HG02678 (cell line): ENCODE measurements at regions not wholly inside any gene's neighbourhood (a gene's known extent, or its start where the extent isn't known, plus 50 kb on each side); places are given as distances from the start of the nearest gene placed in this dataset.
"Not testable (repeated sequence)": the region's sequence is repeated elsewhere in the genome, so short reads cannot be mapped to it uniquely, and the experiment has no call there.

ENCODE experiments used
- ATAC-seq: cut with Tn5 transposase; IDR thresholded peaks from one replicate; pipeline ENCODE4 v1.9.1; 2021; ENCODE audit warnings: mild to moderate bottlenecking, moderate library complexity; ENCODE audit not compliant: unreplicated experiment

DNA sequence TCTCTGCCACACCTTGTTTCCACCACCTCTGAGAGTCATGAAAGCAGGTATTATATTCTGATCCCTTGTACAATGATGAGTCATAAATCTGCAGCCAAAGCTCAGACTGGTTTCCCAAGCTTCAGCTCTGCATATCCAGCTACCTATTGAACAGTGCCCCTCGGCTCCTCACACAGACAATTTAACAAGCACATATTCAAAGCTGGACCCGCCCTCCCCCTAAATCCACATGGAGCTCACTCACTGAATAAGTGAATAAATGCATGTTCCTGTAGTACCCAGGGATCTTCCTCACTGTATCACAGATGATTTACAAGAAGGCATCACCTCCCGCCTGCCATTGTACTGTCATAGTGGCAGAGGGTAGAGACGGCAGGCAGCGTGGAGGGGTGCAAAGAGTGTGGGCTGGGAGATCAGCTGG is 516.4 kb downstream of the GRIN2A start:
- no peak for ATAC-seq

DNA sequence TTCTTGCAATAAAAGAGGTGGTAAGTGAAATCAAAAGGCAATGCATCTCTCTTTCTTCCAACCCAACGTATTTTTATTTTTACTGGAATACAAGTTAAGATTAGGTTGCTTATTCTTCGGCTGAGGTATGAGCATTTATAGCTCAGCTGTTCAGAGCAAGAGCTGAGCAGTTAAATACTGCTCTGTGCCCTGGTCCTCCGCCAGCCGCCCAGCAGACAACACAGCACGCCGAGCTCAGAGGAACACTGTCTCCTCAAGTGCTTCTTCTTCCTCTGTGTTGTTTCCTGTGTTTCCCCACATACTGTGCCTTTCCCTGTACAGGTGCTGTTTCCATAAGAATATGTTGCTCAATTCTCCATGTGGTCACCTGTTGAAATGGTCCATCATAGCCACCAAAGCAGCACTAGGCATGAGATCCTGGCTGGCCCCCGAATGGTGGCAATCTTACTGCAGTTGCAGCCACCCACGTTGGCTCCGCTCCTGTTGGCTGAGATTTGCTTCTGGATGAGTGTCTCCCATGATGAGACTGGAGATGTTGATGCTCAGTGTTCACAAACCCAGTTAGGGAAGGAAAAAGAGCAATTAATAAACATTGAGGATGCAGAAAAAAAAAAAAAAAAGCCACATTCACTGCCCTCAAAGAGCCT is 515.3 kb downstream of the GRIN2A start:
- ATAC-seq = no peak

- ATAC-seq = no peak
Observed at GRCh38 chr16:9670033-9670432, 512.2 kb downstream of the GRIN2A start.

- ATAC-seq = not testable (repeated sequence)
Observed at GRCh38 chr16:9670616-9671015, 511.6 kb downstream of the GRIN2A start.

DNA sequence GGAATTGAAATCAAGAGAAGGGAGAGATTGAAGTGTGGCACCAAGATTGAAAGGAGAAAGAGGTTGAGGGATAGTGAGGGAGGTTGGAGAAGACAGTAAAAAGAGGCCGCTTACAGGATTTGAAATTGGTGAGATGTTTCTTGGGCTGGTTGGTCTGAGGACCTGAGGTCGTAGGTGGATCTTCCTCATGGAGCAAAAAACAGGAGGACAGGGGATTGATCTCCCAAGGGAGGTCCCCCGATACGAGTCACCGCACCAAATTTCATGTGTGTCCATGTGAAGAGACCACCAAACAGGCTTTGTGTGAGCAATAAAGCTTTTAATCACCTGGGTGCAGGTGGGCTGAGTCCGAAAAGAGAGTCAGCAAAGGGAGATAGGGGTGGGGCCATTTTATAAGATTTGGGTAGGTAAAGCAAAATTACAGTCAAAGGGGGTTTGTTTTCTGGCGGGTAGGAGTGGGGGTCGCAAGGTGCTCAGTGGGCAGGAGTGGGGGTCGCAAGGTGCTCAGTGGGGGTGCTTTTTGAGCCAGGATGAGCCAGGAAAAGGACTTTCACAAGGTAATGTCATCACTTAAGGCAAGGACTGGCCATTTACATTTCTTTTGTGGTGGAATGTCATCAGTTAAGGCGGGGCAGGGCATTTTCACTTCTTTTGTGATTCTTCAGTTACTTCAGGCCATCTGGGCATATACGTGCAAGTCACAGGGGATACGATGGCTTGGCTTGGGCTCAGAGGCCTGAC is 505.5 kb downstream of the GRIN2A start:
- ATAC-seq = not testable (repeated sequence)

DNA sequence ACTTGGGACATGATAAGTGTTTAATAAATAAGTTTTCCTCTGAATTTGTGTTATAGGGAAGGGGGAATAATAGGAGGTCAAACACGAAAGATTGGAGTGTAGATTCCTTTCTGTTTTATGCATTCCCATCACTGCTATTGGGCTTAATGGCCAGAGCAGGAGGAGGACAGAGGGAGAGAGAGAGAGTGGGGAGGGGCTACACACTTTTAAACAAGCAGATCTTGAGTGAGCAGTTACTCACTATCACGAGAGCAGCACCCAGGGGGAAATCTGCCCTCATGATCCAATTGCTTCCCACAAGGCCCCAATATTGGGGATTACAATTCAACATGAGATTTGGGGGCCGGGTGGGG is 505.0 kb downstream of the GRIN2A start:
- no peak for ATAC-seq

- no peak for ATAC-seq
Observed at GRCh38 chr16:9679213-9679767, 502.9 kb downstream of the GRIN2A start.

GRCh38 chr16:9680019-9680655 is 502.1 kb downstream of the GRIN2A start:
- no peak for ATAC-seq

DNA sequence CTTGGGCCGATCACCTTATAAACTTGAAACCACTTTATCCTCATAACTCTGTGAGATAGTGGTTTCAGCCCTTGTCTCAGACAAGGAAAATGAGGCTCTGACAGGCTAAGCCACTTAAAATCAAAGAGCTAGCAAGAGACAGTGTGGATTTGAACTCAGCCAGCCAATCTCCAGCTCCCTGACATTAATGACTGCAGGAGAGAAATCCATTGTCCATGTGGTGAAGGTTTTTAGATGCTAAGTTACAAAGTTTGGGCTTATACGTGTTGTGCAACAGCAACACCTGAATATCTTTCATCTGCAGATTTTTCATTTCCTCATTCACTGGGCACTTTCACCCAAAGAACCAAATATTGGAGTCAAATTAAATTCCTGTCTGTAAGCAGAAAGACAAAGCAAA is 501.3 kb downstream of the GRIN2A start:
- no peak for ATAC-seq

GRCh38 chr16:9681508-9681907 is 500.7 kb downstream of the GRIN2A start:
- no peak for ATAC-seq

DNA sequence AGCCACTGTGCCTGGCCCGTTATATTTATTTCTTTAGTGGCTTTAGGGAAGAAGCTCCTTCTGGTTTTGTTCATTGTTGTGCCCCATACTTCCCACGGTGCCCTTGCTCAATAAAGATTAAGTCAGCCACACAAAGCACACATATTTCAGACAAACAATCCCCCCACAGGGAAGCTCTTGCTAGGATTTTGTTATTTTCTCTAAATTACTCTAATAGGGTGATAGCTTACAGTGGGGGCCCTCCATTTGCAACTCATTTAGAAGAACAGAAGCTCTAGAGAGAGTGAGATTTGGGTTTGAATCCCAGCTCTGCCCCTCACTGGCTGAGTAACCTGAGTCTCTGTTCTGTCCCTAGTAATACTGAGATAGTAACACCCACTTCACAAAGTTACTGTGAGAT is 499.9 kb downstream of the GRIN2A start:
- no peak for ATAC-seq

DNA sequence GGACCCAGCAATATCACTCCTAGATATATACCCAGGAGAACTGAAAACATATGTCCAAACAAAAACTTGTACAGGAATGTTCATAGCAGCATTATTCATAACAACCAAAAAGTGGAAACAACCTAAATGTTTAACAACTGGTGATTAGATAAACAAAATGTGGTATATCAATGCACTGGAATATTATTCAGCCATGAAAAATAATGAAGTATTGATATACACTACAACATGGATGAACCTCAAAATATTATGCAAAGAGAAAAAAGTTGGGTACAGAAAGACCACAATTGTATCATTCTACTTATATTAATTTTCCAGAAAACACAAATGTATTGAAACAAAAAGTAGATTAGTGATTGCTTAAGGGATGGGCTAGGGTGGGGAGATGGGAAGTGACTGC is 498.6 kb downstream of the GRIN2A start:
- no peak for ATAC-seq

GRCh38 chr16:9687737-9688319 is 494.4 kb downstream of the GRIN2A start:
- no peak for ATAC-seq

- no peak for ATAC-seq
Observed at GRCh38 chr16:9689597-9689996, 492.6 kb downstream of the GRIN2A start.

- ATAC-seq = no peak
Observed at GRCh38 chr16:9695152-9695551, 487.1 kb downstream of the GRIN2A start.
